Prostate gland (tissue), 2 donors: ENCODE measurements at regions not wholly inside any gene's neighbourhood (a gene's known extent, or its start where the extent isn't known, plus 50 kb on each side); places are given as distances from the start of the nearest gene placed in this dataset.
"Not testable (repeated sequence)": the region's sequence is repeated elsewhere in the genome, so short reads cannot be mapped to it uniquely, and the experiment has no call there.

Experiments used
- DNase-seq: peaks from one replicate; pipeline ENCODE4 v3.0.0-alpha.2; 2019; ENCODE audit warnings: low spot score
- H3K27ac ChIP-seq, 2 donors: fragments of 200-600 bp; sonication (generic); 2 replicates each; pipeline ENCODE4 v1.5.1; 2017 to 2019
- H3K27me3 ChIP-seq: fragments of 200-600 bp; sonication (generic); replicated peaks from 2 replicates; pipeline ENCODE4 v1.5.1; 2019; ENCODE audit not compliant: insufficient read depth
- H3K36me3 ChIP-seq, 2 donors: fragments of 200-600 bp; sonication (generic); 1 replicate in 1 of 2; 2 replicates in 1 of 2; pipeline versions ENCODE4 v1.5.1 to v1.8.1; 2017 to 2019
- H3K4me1 ChIP-seq: fragments of 200-600 bp; sonication (generic); replicated peaks from 2 replicates; pipeline ENCODE4 v1.5.1; 2019
- H3K4me3 ChIP-seq, 2 donors: fragments of 200-600 bp; sonication (generic); 2 replicates each; pipeline ENCODE4 v1.5.1; 2017 to 2019
- H3K9me3 ChIP-seq: fragments of 200-600 bp; sonication (generic); 2 replicates; pipeline ENCODE4 v1.5.1; 2017
- CTCF ChIP-seq, 4 experiments: fragments of 200-600 bp in 2 of 4; fragments of 450-650 bp in 2 of 4; sonication (generic) in 2 of 4; IDR thresholded peaks; 1 replicate in 3 of 4; 2 replicates in 1 of 4; pipeline ENCODE4 v1.5.1; 2016 to 2019; ENCODE audit warnings: antibody characterized with exemption in 4 of 4, mild to moderate bottlenecking in 2 of 4, moderate library complexity in 2 of 4
- POLR2A ChIP-seq: fragments of 450-650 bp; IDR thresholded peaks from one replicate; pipeline ENCODE4 v1.6.1; 2016; ENCODE audit warnings: antibody characterized with exemption, mild to moderate bottlenecking
- POLR2AphosphoS5 ChIP-seq: sonication (generic); formaldehyde crosslinking; IDR thresholded peaks from one replicate; pipeline ENCODE4 v1.6.1; 2017; ENCODE audit warnings: antibody characterized with exemption
- WGBS: methylation state at CpG from one replicate; pipeline ENCODE4 v1.1.5; 2018; 5-methylcytosine and 5-hydroxymethylcytosine counted together
- intact Hi-C: fragments of 100-400 bp; cut with DNase I; formaldehyde crosslinking; loops from one replicate; pipeline ENCODE4 v1.14.2; 2022

- DNase-seq: no peak
- Histone ChIP-seq H3K36me3 (no peaks in the 10 kb centered on the region), H3K27me3 (no peaks in the 10 kb centered on the region), H3K4me1 (no peaks in the 10 kb centered on the region), H3K9me3 (no peaks in the 10 kb centered on the region), H3K27ac (no peak overlapping the region), H3K4me3 (no peak overlapping the region)
- no peak for TF ChIP-seq POLR2AphosphoS5
- TF ChIP-seq CTCF (IDR thresholded peaks at IDR 0.05): no peak
- no peak for TF ChIP-seq POLR2A
- 100% methylated on average over 2 of the region's 2 CpGs for WGBS
- intact Hi-C loops: no loop called here
Observed at GRCh38 chr5:92283521-92283920, 900.4 kb upstream of the ARRDC3 start.

GRCh38 chr5:92271750-92272149, 888.6 kb upstream of the ARRDC3 start:
- H3K27me3 ChIP-seq, H3K4me3 ChIP-seq, H3K36me3 ChIP-seq, H3K27ac ChIP-seq, H3K4me1 ChIP-seq, H3K9me3 ChIP-seq, intact Hi-C loops, DNase-seq: not testable (repeated sequence)
- WGBS: 58% methylated on average over 1 of the region's 1 CpG

- Histone ChIP-seq H3K27ac (no peak overlapping the region), H3K9me3 (no peaks in the 10 kb centered on the region), H3K27me3 (no peaks in the 10 kb centered on the region), H3K4me3 (no peak overlapping the region), H3K36me3 (no peaks in the 10 kb centered on the region), H3K4me1 (no peaks in the 10 kb centered on the region)
- DNase-seq: no peak
- intact Hi-C loops: no loop called here
- 86% methylated on average over 6 of the region's 6 CpGs for WGBS
- no peak for TF ChIP-seq CTCF (IDR thresholded peaks at IDR 0.05)
- no peak for TF ChIP-seq POLR2A
- no peak for TF ChIP-seq POLR2AphosphoS5
Observed at GRCh38 chr5:92268343-92268742, 885.2 kb upstream of the ARRDC3 start.

- Histone ChIP-seq H3K9me3 (no peaks in the 10 kb centered on the region), H3K27ac (no peak overlapping the region), H3K4me1 (no peaks in the 10 kb centered on the region), H3K36me3 (no peaks in the 10 kb centered on the region), H3K4me3 (no peak overlapping the region), H3K27me3 (no peaks in the 10 kb centered on the region)
- WGBS: 97% methylated on average over 4 of the region's 4 CpGs
- intact Hi-C loops: no loop called here
- no peak for DNase-seq
- TF ChIP-seq POLR2AphosphoS5 (no peak), POLR2A (no peak), CTCF (IDR thresholded peaks at IDR 0.05) (no peak)
Observed at GRCh38 chr5:92267830-92268229, 884.7 kb upstream of the ARRDC3 start.

- H3K9me3 ChIP-seq: no peaks in the 10 kb centered on the region
- no peak overlapping the region for H3K27ac ChIP-seq
- DNase-seq: no peak
- 85% methylated on average over 3 of the region's 3 CpGs for WGBS
- no peaks in the 10 kb centered on the region for H3K4me1 ChIP-seq
- TF ChIP-seq CTCF (IDR thresholded peaks at IDR 0.05): no peak
- TF ChIP-seq POLR2AphosphoS5: no peak
- no peak for TF ChIP-seq POLR2A
- no peaks in the 10 kb centered on the region for H3K36me3 ChIP-seq
- intact Hi-C loops: no loop called here
- no peak overlapping the region for H3K4me3 ChIP-seq
- H3K27me3 ChIP-seq: no peaks in the 10 kb centered on the region
Observed at GRCh38 chr5:92265804-92266203, 882.7 kb upstream of the ARRDC3 start.

GRCh38 chr5:92255605-92256004, 872.5 kb upstream of the ARRDC3 start:
- intact Hi-C loops, H3K4me3 ChIP-seq, H3K27ac ChIP-seq, H3K27me3 ChIP-seq, DNase-seq, H3K9me3 ChIP-seq, H3K36me3 ChIP-seq, H3K4me1 ChIP-seq: not testable (repeated sequence)
